Gastrocnemius medialis (tissue), 4 donors: ENCODE measurements at regions not wholly inside any gene's neighbourhood (a gene's known extent, or its start where the extent isn't known, plus 50 kb on each side); places are given as distances from the start of the nearest gene placed in this dataset.

Source experiments
- POLR2A ChIP-seq, 2 donors: fragments of 450-650 bp; IDR thresholded peaks; one replicate each; pipeline ENCODE4 v1.6.1; 2017; ENCODE audit warnings: antibody characterized with exemption in 2 of 2, mild to moderate bottlenecking in 2 of 2, moderate library complexity in 2 of 2
- TF ChIP-seq, protein P1 (sequence below), 5 experiments: fragments of 450-650 bp in 3 of 5; fragments of 200-600 bp in 2 of 5; sonication (generic) in 2 of 5; IDR thresholded peaks in 4 of 5; conservative IDR thresholded peaks in 1 of 5; 1 replicate in 4 of 5; 2 replicates in 1 of 5; pipeline ENCODE4 v1.5.1; 2016 to 2019; ENCODE audit warnings: antibody characterized with exemption in 5 of 5, mild to moderate bottlenecking in 3 of 5, moderate library complexity in 3 of 5

DNA sequence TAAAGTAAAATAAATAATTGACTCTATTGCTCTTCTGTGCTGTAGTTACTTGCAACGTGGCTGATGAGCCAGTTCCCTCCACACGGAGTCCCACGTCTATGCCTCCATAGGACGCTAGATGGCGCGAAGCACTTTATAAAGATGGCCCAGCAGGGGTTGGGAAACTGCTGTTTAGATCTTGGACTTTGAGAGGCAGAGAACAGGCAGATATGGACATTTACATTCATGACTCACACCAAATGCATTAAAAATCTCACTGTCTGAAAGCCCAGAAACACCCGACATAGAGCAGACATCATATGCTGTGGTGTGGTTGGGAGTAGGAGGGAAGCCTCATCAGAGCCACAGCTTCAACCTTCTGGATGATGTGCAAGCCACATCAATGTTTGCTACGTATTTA, 643.1 kb upstream of the ARGLU1 start:
- TF ChIP-seq, protein P1, sequence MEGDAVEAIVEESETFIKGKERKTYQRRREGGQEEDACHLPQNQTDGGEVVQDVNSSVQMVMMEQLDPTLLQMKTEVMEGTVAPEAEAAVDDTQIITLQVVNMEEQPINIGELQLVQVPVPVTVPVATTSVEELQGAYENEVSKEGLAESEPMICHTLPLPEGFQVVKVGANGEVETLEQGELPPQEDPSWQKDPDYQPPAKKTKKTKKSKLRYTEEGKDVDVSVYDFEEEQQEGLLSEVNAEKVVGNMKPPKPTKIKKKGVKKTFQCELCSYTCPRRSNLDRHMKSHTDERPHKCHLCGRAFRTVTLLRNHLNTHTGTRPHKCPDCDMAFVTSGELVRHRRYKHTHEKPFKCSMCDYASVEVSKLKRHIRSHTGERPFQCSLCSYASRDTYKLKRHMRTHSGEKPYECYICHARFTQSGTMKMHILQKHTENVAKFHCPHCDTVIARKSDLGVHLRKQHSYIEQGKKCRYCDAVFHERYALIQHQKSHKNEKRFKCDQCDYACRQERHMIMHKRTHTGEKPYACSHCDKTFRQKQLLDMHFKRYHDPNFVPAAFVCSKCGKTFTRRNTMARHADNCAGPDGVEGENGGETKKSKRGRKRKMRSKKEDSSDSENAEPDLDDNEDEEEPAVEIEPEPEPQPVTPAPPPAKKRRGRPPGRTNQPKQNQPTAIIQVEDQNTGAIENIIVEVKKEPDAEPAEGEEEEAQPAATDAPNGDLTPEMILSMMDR (IDR thresholded peaks at IDR 0.05 in 4 of 5, conservative IDR thresholded peaks at IDR 0.05 in 1 of 5): peak; percentile 29 to 73 (median 55)
- no peak for TF ChIP-seq POLR2A (IDR thresholded peaks at IDR 0.05)
